HepG2 (cell line): ENCODE measurements at regions not wholly inside any gene's neighbourhood (a gene's known extent, or its start where the extent isn't known, plus 50 kb on each side); places are given as distances from the start of the nearest gene placed in this dataset.
"Not testable (repeated sequence)": the region's sequence is repeated elsewhere in the genome, so short reads cannot be mapped to it uniquely, and the experiment has no call there.

ENCODE experiments used
- ATAC-seq: fragments of 200-7000 bp; cut with Tn5 transposase; 3 replicates; pipeline ENCODE4 v1.9.1; 2020; ENCODE audit warnings: mild to moderate bottlenecking, moderate library complexity
- BruUV-seq: library from RNA; stranded (reverse); fragments of 400-500 nt; replicated peaks from 2 replicates; lab custom pipeline; 2021; lab: Mats Ljungman, UMichigan
- CTCF ChIA-PET: fragments of 300-600 bp; formaldehyde crosslinking; extraction: SDS; loops from one replicate; lab custom pipeline; 2021; ENCODE audit warnings: low total read pairs, inconsistent platforms, low intra/inter-chr PET ratio; lab: Yijun Ruan, JAX
- POLR2A ChIA-PET: fragments of 350-600 bp; sonication (Branson Sonifier 250); formaldehyde crosslinking; loops from one replicate; lab custom pipeline; 2020; ENCODE audit warnings: antibody characterized with exemption, inconsistent platforms; lab: Yijun Ruan, JAX
- DNase-seq: peaks from one replicate; pipeline ENCODE4 v3.0.0-alpha.2; 2015; ENCODE audit warnings: low spot score
- FAIRE-seq: peaks from 3 replicates; lab custom pipeline; 2011; peaks lifted over from hg19 to GRCh38; lab: Jason Lieb, UNC
- H2AFZ ChIP-seq: one replicate; pipeline ENCODE4 v1.6.1; 2011; ENCODE audit warnings: low read length, inconsistent platforms
- H3K27ac ChIP-seq: fragments of 300-600 bp; 3 replicates; pipeline ENCODE4 v1.8.0; 2011; ENCODE audit warnings: mixed run types, mild to moderate bottlenecking, mixed read lengths, low read length, inconsistent platforms; ENCODE audit not compliant: insufficient read depth; ENCODE audit errors: extremely low read length
- H3K27me3 ChIP-seq, 2 experiments: fragments of 200-600 bp in 1 of 2; 2 replicates in 1 of 2; 3 replicates in 1 of 2; pipeline versions ENCODE4 v1.6.0 to v1.8.0; 2011; ENCODE audit warnings: low read length in 2 of 2, mild to moderate bottlenecking in 2 of 2, moderate library complexity in 2 of 2, inconsistent platforms in 1 of 2; ENCODE audit not compliant: insufficient read depth in 2 of 2, control insufficient read depth in 1 of 2
- H3K36me3 ChIP-seq, 2 experiments: fragments of 200-600 bp in 1 of 2; replicated peaks in 1 of 2; 2 replicates in 1 of 2; 3 replicates in 1 of 2; pipeline versions ENCODE4 v1.5.1 to v1.8.0; 2011; ENCODE audit warnings: low read length in 2 of 2, inconsistent platforms in 1 of 2; ENCODE audit not compliant: insufficient read depth in 2 of 2, control insufficient read depth in 1 of 2
- H3K4me1 ChIP-seq: 2 replicates; pipeline ENCODE4 v1.5.1; 2012; ENCODE audit warnings: low read length, inconsistent platforms; ENCODE audit not compliant: insufficient read depth
- H3K4me2 ChIP-seq: 2 replicates; pipeline ENCODE4 v1.6.0; 2011; ENCODE audit warnings: low read depth, low read length, inconsistent platforms
- H3K4me3 ChIP-seq, 3 experiments: fragments of 200-600 bp in 1 of 3; sonication (generic), shearing (Covaris generic) in 1 of 3; replicated peaks in 1 of 3; 2 replicates each; pipeline ENCODE4 v1.5.1; 2011 to 2016; ENCODE audit warnings: low read length in 3 of 3, inconsistent platforms in 2 of 3, low read depth in 2 of 3, mild to moderate bottlenecking in 2 of 3, control low read depth in 1 of 3, mixed read lengths in 1 of 3; ENCODE audit not compliant: insufficient read depth in 1 of 3
- H3K79me2 ChIP-seq: one replicate; pipeline ENCODE4 v1.6.1; 2011; ENCODE audit warnings: low read length, inconsistent platforms; ENCODE audit not compliant: insufficient read depth
- H3K9ac ChIP-seq: 2 replicates; pipeline ENCODE4 v1.6.0; 2011; ENCODE audit warnings: mild to moderate bottlenecking, low read depth, low read length, inconsistent platforms; ENCODE audit not compliant: insufficient read depth
- H3K9me3 ChIP-seq: 2 replicates; pipeline ENCODE4 v1.5.1; 2012; ENCODE audit warnings: mild to moderate bottlenecking, low read length
- H4K20me1 ChIP-seq: 2 replicates; pipeline ENCODE4 v1.6.0; 2011; ENCODE audit warnings: inconsistent platforms, mild to moderate bottlenecking, low read length, moderate library complexity; ENCODE audit not compliant: insufficient read depth
- ATF4 ChIP-seq, 2 experiments: fragments of 450-650 bp in 1 of 2; sonication (generic) in 1 of 2; formaldehyde crosslinking; IDR thresholded peaks; 2 replicates each; pipeline versions ENCODE4 v1.5.0 to v1.8.0; 2020 to 2022; ENCODE audit warnings: mild to moderate bottlenecking in 1 of 2, missing genetic modification reagents in 1 of 2
- ATF7 ChIP-seq, 2 experiments: fragments of 450-650 bp in 1 of 2; sonication (generic) in 1 of 2; formaldehyde crosslinking in 1 of 2; IDR thresholded peaks; 2 replicates each; pipeline versions ENCODE4 v1.4.0 to v1.6.1; 2016 to 2020; ENCODE audit warnings: antibody characterized with exemption in 1 of 2, mild to moderate bottlenecking in 1 of 2, missing genetic modification reagents in 1 of 2
- GATAD2A ChIP-seq: IDR thresholded peaks from 2 replicates; pipeline ENCODE4 v1.6.1; 2016
- HDAC1 ChIP-seq: sonication (generic); formaldehyde crosslinking; IDR thresholded peaks from 2 replicates; pipeline ENCODE4 v1.5.1; 2020; ENCODE audit warnings: mild to moderate bottlenecking, missing genetic modification reagents
- KAT7 ChIP-seq: IDR thresholded peaks from 2 replicates; pipeline ENCODE4 v1.6.1; 2018; ENCODE audit warnings: borderline replicate concordance, missing compliant biosample characterization
- MAFK ChIP-seq, 2 experiments: IDR thresholded peaks in 1 of 2; conservative IDR thresholded peaks in 1 of 2; 2 replicates each; pipeline ENCODE4 v1.6.1; 2011; ENCODE audit warnings: improper control_type of control experiment in 2 of 2, low read length in 2 of 2
- NFATC3 ChIP-seq: sonication (generic); formaldehyde crosslinking; IDR thresholded peaks from 2 replicates; pipeline ENCODE4 v1.5.1; 2020; ENCODE audit warnings: mild to moderate bottlenecking, missing genetic modification reagents
- NR2F1 ChIP-seq, 2 experiments: fragments of 450-650 bp in 1 of 2; formaldehyde crosslinking in 1 of 2; IDR thresholded peaks; 2 replicates each; pipeline versions ENCODE4 v1.5.0 to v1.6.1; 2016 to 2020; ENCODE audit warnings: mild to moderate bottlenecking in 1 of 2, missing compliant biosample characterization in 1 of 2, missing genetic modification reagents in 1 of 2, moderate library complexity in 1 of 2
- PRPF4 ChIP-seq: fragments of 200-400 bp; formaldehyde crosslinking; IDR thresholded peaks from 2 replicates; pipeline ENCODE4 v1.6.1; 2016; ENCODE audit warnings: low read length, low read depth; ENCODE audit not compliant: poor library complexity, severe bottlenecking
- RBFOX2 ChIP-seq: fragments of 200-400 bp; formaldehyde crosslinking; IDR thresholded peaks from 2 replicates; pipeline ENCODE4 v1.6.1; 2017; ENCODE audit warnings: low read depth, mild to moderate bottlenecking, low read length
- STAG1 ChIP-seq: sonication (generic); formaldehyde crosslinking; IDR thresholded peaks from 2 replicates; pipeline ENCODE4 v1.4.0; 2020; ENCODE audit warnings: missing genetic modification reagents
- SYNCRIP ChIP-seq: fragments of 200-400 bp; formaldehyde crosslinking; IDR thresholded peaks from 2 replicates; pipeline ENCODE4 v1.6.1; 2018; ENCODE audit warnings: mild to moderate bottlenecking, low read depth, low read length; ENCODE audit not compliant: insufficient read depth
- TOE1 ChIP-seq: sonication (generic); formaldehyde crosslinking; IDR thresholded peaks from 2 replicates; pipeline ENCODE4 v1.4.0; 2020; ENCODE audit warnings: mild to moderate bottlenecking, missing genetic modification reagents
- ZNF484 ChIP-seq: sonication (generic); formaldehyde crosslinking; IDR thresholded peaks from 2 replicates; pipeline ENCODE4 v1.5.1; 2020; ENCODE audit warnings: mild to moderate bottlenecking, low read depth, missing genetic modification reagents, borderline replicate concordance
- ZNF660 ChIP-seq: sonication (generic); formaldehyde crosslinking; IDR thresholded peaks from 2 replicates; pipeline ENCODE4 v1.5.1; 2020; ENCODE audit warnings: mild to moderate bottlenecking, low read depth, missing genetic modification reagents, borderline replicate concordance
- ZNF724P ChIP-seq: sonication (generic); formaldehyde crosslinking; IDR thresholded peaks from 2 replicates; pipeline ENCODE4 v1.8.0; 2022; ENCODE audit warnings: missing genetic modification reagents, borderline replicate concordance
- ZNF780A ChIP-seq: sonication (generic); formaldehyde crosslinking; IDR thresholded peaks from 2 replicates; pipeline ENCODE4 v1.8.0; 2022; ENCODE audit warnings: mild to moderate bottlenecking, missing genetic modification reagents, moderate library complexity
- ZZZ3 ChIP-seq: sonication (generic); formaldehyde crosslinking; IDR thresholded peaks from 2 replicates; pipeline ENCODE4 v1.4.0; 2020; ENCODE audit warnings: missing genetic modification reagents, mild to moderate bottlenecking, borderline replicate concordance
- WGBS: methylation state at CpG from one replicate; pipeline ENCODE4 v1.1.6; 2017; ENCODE audit warnings: low lambda C conversion rate; 5-methylcytosine and 5-hydroxymethylcytosine counted together
- in situ Hi-C: cut with HindIII; loops from 2 replicates; pipeline ENCODE4 v1.10.0; 2017; ENCODE audit warnings: low pct_unique_long_range_greater_than_20kb; ENCODE audit not compliant: extremely low pct_ligation_motif_present
- intact Hi-C: fragments of 100-400 bp; cut with micrococcal nuclease; formaldehyde crosslinking; loops from one replicate; pipeline ENCODE4 v1.10.0; 2022; ENCODE audit not compliant: unreplicated experiment

- H3K27me3 ChIP-seq; H2AFZ ChIP-seq; in situ Hi-C loops; POLR2A ChIA-PET; CTCF ChIA-PET; H3K36me3 ChIP-seq; H3K9ac ChIP-seq; BruUV-seq; H3K4me3 ChIP-seq; ATAC-seq; H3K4me2 ChIP-seq; intact Hi-C loops; H3K9me3 ChIP-seq; H4K20me1 ChIP-seq; H3K4me1 ChIP-seq; FAIRE-seq; DNase-seq; H3K79me2 ChIP-seq; H3K27ac ChIP-seq; TF ChIP-seq ATF7 (CRISPR knock-in tag; IDR thresholded peaks at IDR 0.05): not testable (repeated sequence)
- peak; percentile 35; the same call in 1 of the 2 replicates for TF ChIP-seq ATF7 (IDR thresholded peaks at IDR 0.05)
- 52% methylated on average over 11 of the region's 11 CpGs for WGBS
Observed at GRCh38 chr6:139998478-139998877, 624.0 kb upstream of the CITED2 start.

- Histone ChIP-seq H4K20me1 (no peaks in the 10 kb centered on the region), H3K4me1 (no peaks in the 10 kb centered on the region), H2AFZ (no peak overlapping the region), H3K27ac (no peak overlapping the region), H3K36me3 (no peaks in the 10 kb centered on the region), H3K27me3 (no peaks in the 10 kb centered on the region), H3K9ac (no peak overlapping the region), H3K4me2 (no peak overlapping the region), H3K4me3 (no peak overlapping the region), H3K79me2 (no peaks in the 10 kb centered on the region), H3K9me3 (no peaks in the 10 kb centered on the region)
- no TSS peak for BruUV-seq
- CTCF ChIA-PET: interaction anchor here (0.7 to 1.2 kb wide), 2 partner anchors 115 to 626 kb away, joined by 3 read pairs; no protein-coding TSS in a partner anchor
- DNase-seq (peak; percentile 48), FAIRE-seq (peak; percentile 78), ATAC-seq (peak; percentile 95)
- intact Hi-C loops: loop anchor here (1.0 kb wide), 1 partner anchor 626 kb away; no protein-coding TSS in a partner anchor
- POLR2A ChIA-PET: no interaction called here
- WGBS: 13% methylated on average over 6 of the region's 6 CpGs
- in situ Hi-C loops: no loop called here
- TF ChIP-seq ZNF660 (CRISPR knock-in tag) (no peak), NR2F1 (CRISPR knock-in tag; IDR thresholded peaks at IDR 0.05) (0 out of 4 replicates have a peak, but pooled peaks of 1 of the 2 experiments have one; percentile 46), KAT7 (no peak), ZNF780A (CRISPR knock-in tag) (no peak), PRPF4 (no peak), ZZZ3 (no peak), ZNF724P (CRISPR knock-in tag) (no peak), GATAD2A (CRISPR knock-in tag) (no peak), TOE1 (CRISPR knock-in tag) (no peak), MAFK (conservative IDR thresholded peaks at IDR 0.05 in 1 of 2, IDR thresholded peaks at IDR 0.05 in 1 of 2; ENCODE audit: low read length in 2 of 2) (peak; percentile 15 to 42; a peak in 2 of 4 replicates), ATF4 (CRISPR knock-in tag; IDR thresholded peaks at IDR 0.05) (no peak), STAG1 (CRISPR knock-in tag) (peak; percentile 84), SYNCRIP (no peak), RBFOX2 (no peak), NFATC3 (CRISPR knock-in tag) (no peak), HDAC1 (CRISPR knock-in tag) (no peak), ZNF484 (CRISPR knock-in tag) (no peak)
Observed at GRCh38 chr6:139996253-139996834, 621.9 kb upstream of the CITED2 start.
